ENCODE measurements at regions not wholly inside any gene's neighbourhood (a gene's known extent, or its start where the extent isn't known, plus 50 kb on each side); places are given as distances from the start of the nearest gene placed in this dataset.

DNA sequence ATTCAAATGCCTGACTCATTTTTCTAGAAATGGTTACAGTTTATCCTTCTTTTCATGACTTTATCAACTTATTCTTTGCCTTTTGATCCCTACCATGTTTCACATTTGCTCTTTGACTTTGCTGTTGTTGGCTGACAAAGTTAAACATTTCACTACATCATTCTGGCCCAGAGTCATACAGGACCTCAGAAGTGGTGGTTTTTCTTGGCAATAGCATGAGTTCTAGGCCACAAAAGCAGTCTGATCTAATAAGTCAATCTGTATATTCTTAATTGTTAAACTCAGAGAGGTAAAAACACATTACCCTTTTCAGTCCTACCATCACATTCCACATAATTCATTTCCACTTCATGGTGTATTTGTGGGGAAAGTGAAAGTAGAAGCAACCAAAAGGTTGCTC lies 763.2 kb upstream of the TENM4 start:
- no peak for TF ChIP-seq EZH2 (IDR thresholded peaks at IDR 0.05; ENCODE audit: borderline replicate concordance, low read depth, low read length, severe bottlenecking)
- TF ChIP-seq, protein P1, sequence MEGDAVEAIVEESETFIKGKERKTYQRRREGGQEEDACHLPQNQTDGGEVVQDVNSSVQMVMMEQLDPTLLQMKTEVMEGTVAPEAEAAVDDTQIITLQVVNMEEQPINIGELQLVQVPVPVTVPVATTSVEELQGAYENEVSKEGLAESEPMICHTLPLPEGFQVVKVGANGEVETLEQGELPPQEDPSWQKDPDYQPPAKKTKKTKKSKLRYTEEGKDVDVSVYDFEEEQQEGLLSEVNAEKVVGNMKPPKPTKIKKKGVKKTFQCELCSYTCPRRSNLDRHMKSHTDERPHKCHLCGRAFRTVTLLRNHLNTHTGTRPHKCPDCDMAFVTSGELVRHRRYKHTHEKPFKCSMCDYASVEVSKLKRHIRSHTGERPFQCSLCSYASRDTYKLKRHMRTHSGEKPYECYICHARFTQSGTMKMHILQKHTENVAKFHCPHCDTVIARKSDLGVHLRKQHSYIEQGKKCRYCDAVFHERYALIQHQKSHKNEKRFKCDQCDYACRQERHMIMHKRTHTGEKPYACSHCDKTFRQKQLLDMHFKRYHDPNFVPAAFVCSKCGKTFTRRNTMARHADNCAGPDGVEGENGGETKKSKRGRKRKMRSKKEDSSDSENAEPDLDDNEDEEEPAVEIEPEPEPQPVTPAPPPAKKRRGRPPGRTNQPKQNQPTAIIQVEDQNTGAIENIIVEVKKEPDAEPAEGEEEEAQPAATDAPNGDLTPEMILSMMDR (IDR thresholded peaks at IDR 0.05; ENCODE audit: extremely low read depth in 1 of 2, insufficient read depth in 1 of 2, low read depth in 1 of 2, low read length in 2 of 2) = no peak
- no peak for TF ChIP-seq POLR2A (IDR thresholded peaks at IDR 0.05; ENCODE audit: low read depth, low read length)
- TF ChIP-seq JUN (IDR thresholded peaks at IDR 0.05; ENCODE audit: borderline replicate concordance, insufficient read depth, insufficient read length, low read depth) = no peak
- TF ChIP-seq POLR2AphosphoS5 (IDR thresholded peaks at IDR 0.05; ENCODE audit: insufficient read depth, low read depth, low read length) = no peak
